Mesendoderm (in vitro differentiated cells): ENCODE measurements at regions not wholly inside any gene's neighbourhood (a gene's known extent, or its start where the extent isn't known, plus 50 kb on each side); places are given as distances from the start of the nearest gene placed in this dataset.

Experiments
- DNase-seq: peaks from one replicate; pipeline ENCODE4 v3.0.0; 2013
- H2AK5ac ChIP-seq: 2 replicates; pipeline ENCODE4 v1.6.1; 2013; ENCODE audit warnings: low read length, inconsistent platforms
- H2BK120ac ChIP-seq: 2 replicates; pipeline ENCODE4 v1.6.1; 2013; ENCODE audit warnings: low read depth, mild to moderate bottlenecking, low read length, moderate library complexity, mixed read lengths
- H2BK15ac ChIP-seq: replicated peaks from 2 replicates; pipeline ENCODE4 v1.6.1; 2013; ENCODE audit warnings: low read depth, mild to moderate bottlenecking, moderate library complexity
- H2BK5ac ChIP-seq: 2 replicates; pipeline ENCODE4 v1.6.1; 2013; ENCODE audit warnings: low read length, inconsistent platforms
- H3K18ac ChIP-seq: 2 replicates; pipeline ENCODE4 v1.6.1; 2013; ENCODE audit warnings: mild to moderate bottlenecking, low read length, mixed read lengths
- H3K23ac ChIP-seq: one replicate; pipeline ENCODE4 v1.6.1; 2013; ENCODE audit warnings: low read length
- H3K27ac ChIP-seq: 2 replicates; pipeline ENCODE4 v1.5.1; 2013; ENCODE audit warnings: low read depth, mild to moderate bottlenecking, inconsistent platforms, low read length, moderate library complexity
- H3K27me3 ChIP-seq: 2 replicates; pipeline ENCODE4 v1.6.1; 2013; ENCODE audit warnings: low read length, control low read depth, mild to moderate bottlenecking, inconsistent platforms; ENCODE audit not compliant: insufficient read depth, poor library complexity
- H3K36me3 ChIP-seq: 2 replicates; pipeline ENCODE4 v1.6.1; 2013; ENCODE audit warnings: low read length, inconsistent platforms; ENCODE audit not compliant: control insufficient read depth, insufficient read depth
- H3K4ac ChIP-seq: one replicate; pipeline ENCODE4 v1.6.1; 2013; ENCODE audit warnings: low read depth, mild to moderate bottlenecking, low read length, moderate library complexity
- H3K4me1 ChIP-seq: 2 replicates; pipeline ENCODE4 v1.6.1; 2013; ENCODE audit warnings: low read depth, low read length, inconsistent platforms; ENCODE audit not compliant: control insufficient read depth
- H3K4me2 ChIP-seq: 2 replicates; pipeline ENCODE4 v1.6.1; 2013; ENCODE audit warnings: low read length
- H3K4me3 ChIP-seq: 2 replicates; pipeline ENCODE4 v1.5.1; 2013; ENCODE audit warnings: mild to moderate bottlenecking, low read length
- H3K56ac ChIP-seq: one replicate; pipeline ENCODE4 v1.6.1; 2013; ENCODE audit warnings: low read length
- H3K79me1 ChIP-seq: 2 replicates; pipeline ENCODE4 v1.6.1; 2013; ENCODE audit warnings: low read length, inconsistent platforms
- H3K79me2 ChIP-seq: 2 replicates; pipeline ENCODE4 v1.6.1; 2013; ENCODE audit warnings: mild to moderate bottlenecking, low read length; ENCODE audit not compliant: control insufficient read depth, insufficient read depth
- H3K9ac ChIP-seq: 2 replicates; pipeline ENCODE4 v1.6.1; 2013; ENCODE audit warnings: low read length, inconsistent platforms
- H4K5ac ChIP-seq: one replicate; pipeline ENCODE4 v1.6.1; 2013; ENCODE audit warnings: low read length
- H4K8ac ChIP-seq: one replicate; pipeline ENCODE4 v1.6.1; 2013; ENCODE audit warnings: low read depth, mild to moderate bottlenecking, control low read depth, low read length, moderate library complexity
- whole genome bisulfite sequencing: extraction: QIAGEN DNeasy Blood & Tissue Kit; methylation state at CpG from one replicate; pipeline ENCODE4 v1.1.7; 2013; ENCODE audit warnings: low lambda C conversion rate, missing lambda C conversion rate; ENCODE audit not compliant: insufficient coverage; ENCODE audit errors: extremely low coverage; 5-methylcytosine and 5-hydroxymethylcytosine counted together

- Histone ChIP-seq H3K79me2 (no peaks in the 10 kb centered on the region), H2BK120ac (no peak overlapping the region), H3K56ac (no peak overlapping the region), H3K36me3 (no peaks in the 10 kb centered on the region), H2AK5ac (no peak overlapping the region), H2BK5ac (no peak overlapping the region), H3K79me1 (no peaks in the 10 kb centered on the region), H3K4ac (no peak overlapping the region), H4K5ac (no peak overlapping the region), H3K18ac (no peak overlapping the region), H3K4me3 (no peak overlapping the region), H3K23ac (no peak overlapping the region), H3K27ac (no peak overlapping the region), H4K8ac (no peak overlapping the region), H3K27me3 (no peaks in the 10 kb centered on the region), H2BK15ac (no peak overlapping the region), H3K4me2 (no peak overlapping the region), H3K9ac (no peak overlapping the region), H3K4me1 (peaks cover 3% of the 10 kb centered on the region)
- no peak for DNase-seq
- WGBS: no CpG with 5 or more reads among the region's 4 CpGs
Observed at GRCh38 chr2:52964916-52965530, 802.6 kb upstream of the CHAC2 start.

GRCh38 chr2:52961403-52961802 lies 806.2 kb upstream of the CHAC2 start:
- Histone ChIP-seq H4K5ac (no peak overlapping the region), H2AK5ac (no peak overlapping the region), H3K27ac (no peak overlapping the region)

GRCh38 chr2:52960881-52961280 lies 806.7 kb upstream of the CHAC2 start:
- no peak overlapping the region for H3K23ac ChIP-seq
- no CpG with 5 or more reads among the region's 3 CpGs for WGBS

More at GRCh38 chr2:52961403-52961802, 806.2 kb upstream of the CHAC2 start:
- Histone ChIP-seq H3K79me1 (no peaks in the 10 kb centered on the region), H3K4me3 (no peak overlapping the region), H4K8ac (no peak overlapping the region), H3K56ac (no peak overlapping the region), H3K36me3 (no peaks in the 10 kb centered on the region), H3K9ac (no peak overlapping the region), H3K23ac (no peak overlapping the region), H3K4me2 (no peak overlapping the region), H3K27me3 (no peaks in the 10 kb centered on the region), H3K4ac (no peak overlapping the region), H2BK15ac (no peak overlapping the region), H2BK120ac (no peak overlapping the region), H2BK5ac (no peak overlapping the region), H3K79me2 (no peaks in the 10 kb centered on the region), H3K18ac (no peak overlapping the region), H3K4me1 (peaks cover 3% of the 10 kb centered on the region)
- DNase-seq: no peak

GRCh38 chr2:52959801-52960200 lies 807.8 kb upstream of the CHAC2 start:
- no peak overlapping the region for H2BK15ac ChIP-seq
- no peak overlapping the region for H3K4me2 ChIP-seq
- no peak overlapping the region for H3K56ac ChIP-seq
- H2BK120ac ChIP-seq: no peak overlapping the region
- H3K9ac ChIP-seq: no peak overlapping the region
- no peak overlapping the region for H3K18ac ChIP-seq
- no peak overlapping the region for H4K8ac ChIP-seq
- H3K27me3 ChIP-seq: no peaks in the 10 kb centered on the region
- H3K79me2 ChIP-seq: no peaks in the 10 kb centered on the region
- no peaks in the 10 kb centered on the region for H3K79me1 ChIP-seq
- no CpG with 5 or more reads among the region's 4 CpGs for WGBS
- DNase-seq: no peak
- H3K23ac ChIP-seq: no peak overlapping the region
- H2BK5ac ChIP-seq: no peak overlapping the region
- no peak overlapping the region for H4K5ac ChIP-seq
- H3K36me3 ChIP-seq: no peaks in the 10 kb centered on the region
- no peak overlapping the region for H3K27ac ChIP-seq
- no peak overlapping the region for H2AK5ac ChIP-seq
- peaks cover 1% of the 10 kb centered on the region for H3K4me1 ChIP-seq
- no peak overlapping the region for H3K4me3 ChIP-seq
- no peak overlapping the region for H3K4ac ChIP-seq

More at GRCh38 chr2:52960881-52961280, 806.7 kb upstream of the CHAC2 start:
- H2BK15ac ChIP-seq: no peak overlapping the region
- H3K27me3 ChIP-seq: no peaks in the 10 kb centered on the region
- H3K4me3 ChIP-seq: no peak overlapping the region
- no peaks in the 10 kb centered on the region for H3K79me1 ChIP-seq
- no peak overlapping the region for H2BK120ac ChIP-seq
- H3K18ac ChIP-seq: no peak overlapping the region
- H3K4me2 ChIP-seq: no peak overlapping the region
- no peak overlapping the region for H2AK5ac ChIP-seq
- H2BK5ac ChIP-seq: no peak overlapping the region
- no peaks in the 10 kb centered on the region for H3K36me3 ChIP-seq
- H3K27ac ChIP-seq: no peak overlapping the region
- H3K79me2 ChIP-seq: no peaks in the 10 kb centered on the region
- H3K9ac ChIP-seq: no peak overlapping the region
- H3K56ac ChIP-seq: no peak overlapping the region
- H4K8ac ChIP-seq: no peak overlapping the region
- no peak overlapping the region for H3K4ac ChIP-seq
- H4K5ac ChIP-seq: no peak overlapping the region
- H3K4me1 ChIP-seq: peaks cover 3% of the 10 kb centered on the region
- no peak for DNase-seq

- H3K27me3 ChIP-seq: no peaks in the 10 kb centered on the region
- H3K56ac ChIP-seq: no peak overlapping the region
- H4K5ac ChIP-seq: no peak overlapping the region
- no peak overlapping the region for H4K8ac ChIP-seq
- no peaks in the 10 kb centered on the region for H3K36me3 ChIP-seq
- H3K4ac ChIP-seq: no peak overlapping the region
- WGBS: no CpG with 5 or more reads among the region's 1 CpG
- no peak overlapping the region for H3K4me2 ChIP-seq
- H2BK5ac ChIP-seq: no peak overlapping the region
- H2AK5ac ChIP-seq: no peak overlapping the region
- no peak overlapping the region for H3K9ac ChIP-seq
- DNase-seq: no peak
- H2BK15ac ChIP-seq: no peak overlapping the region
- H3K79me2 ChIP-seq: no peaks in the 10 kb centered on the region
- H3K18ac ChIP-seq: no peak overlapping the region
- H3K27ac ChIP-seq: no peak overlapping the region
- no peak overlapping the region for H2BK120ac ChIP-seq
- H3K23ac ChIP-seq: no peak overlapping the region
- H3K79me1 ChIP-seq: no peaks in the 10 kb centered on the region
- no peaks in the 10 kb centered on the region for H3K4me1 ChIP-seq
- no peak overlapping the region for H3K4me3 ChIP-seq
Observed at GRCh38 chr2:52956766-52957165, 810.8 kb upstream of the CHAC2 start.

- H3K36me3 ChIP-seq: no peaks in the 10 kb centered on the region
Observed at GRCh38 chr2:52956118-52956517, 811.5 kb upstream of the CHAC2 start.

More at GRCh38 chr2:52956118-52956517, 811.5 kb upstream of the CHAC2 start:
- Histone ChIP-seq H3K79me1 (no peaks in the 10 kb centered on the region), H3K4me2 (no peak overlapping the region), H2BK5ac (no peak overlapping the region), H3K9ac (no peak overlapping the region), H3K4me1 (no peaks in the 10 kb centered on the region), H3K27ac (no peak overlapping the region), H4K8ac (no peak overlapping the region), H2BK120ac (no peak overlapping the region), H3K79me2 (no peaks in the 10 kb centered on the region), H3K4me3 (no peak overlapping the region), H3K23ac (no peak overlapping the region), H3K27me3 (no peaks in the 10 kb centered on the region), H3K18ac (no peak overlapping the region), H2BK15ac (no peak overlapping the region), H3K4ac (no peak overlapping the region), H4K5ac (no peak overlapping the region), H2AK5ac (no peak overlapping the region), H3K56ac (no peak overlapping the region)
- no peak for DNase-seq
- WGBS: no CpG with 5 or more reads among the region's 4 CpGs
